Body of pancreas (tissue), 4 donors: ENCODE measurements at regions not wholly inside any gene's neighbourhood (a gene's known extent, or its start where the extent isn't known, plus 50 kb on each side); places are given as distances from the start of the nearest gene placed in this dataset.

ENCODE experiments used
- POLR2A ChIP-seq, 3 donors: fragments of 450-650 bp; IDR thresholded peaks; one replicate each; pipeline ENCODE4 v1.6.1; 2016; ENCODE audit warnings: antibody characterized with exemption in 3 of 3, mild to moderate bottlenecking in 2 of 3
- TF ChIP-seq, protein P1 (sequence below), 7 experiments: fragments of 450-650 bp in 4 of 7; fragments of 200-600 bp in 3 of 7; sonication (generic) in 3 of 7; IDR thresholded peaks; one replicate each; pipeline ENCODE4 v1.5.1; 2016 to 2019; ENCODE audit warnings: antibody characterized with exemption in 7 of 7

DNA sequence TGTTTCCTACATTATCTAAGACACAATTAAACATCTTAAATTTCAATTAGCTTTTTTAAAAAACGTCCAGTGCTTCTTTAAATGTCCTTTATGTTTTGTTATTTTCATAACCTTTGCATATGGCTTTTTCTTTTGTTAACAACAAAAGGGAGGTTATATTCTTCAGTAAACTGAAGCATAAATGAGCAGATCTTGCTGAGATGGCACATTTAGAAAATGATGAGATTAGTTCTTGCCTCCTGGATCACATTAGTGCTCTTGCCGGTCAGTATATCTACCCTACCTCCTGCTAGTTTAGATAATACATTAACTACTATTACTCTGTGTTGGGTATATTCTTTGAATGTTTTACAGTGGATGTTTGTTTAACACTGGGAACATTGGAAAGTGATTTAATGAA lies 126.1 kb downstream of the DISP1 start:
- no peak for TF ChIP-seq POLR2A (IDR thresholded peaks at IDR 0.05)
- TF ChIP-seq, protein P1, sequence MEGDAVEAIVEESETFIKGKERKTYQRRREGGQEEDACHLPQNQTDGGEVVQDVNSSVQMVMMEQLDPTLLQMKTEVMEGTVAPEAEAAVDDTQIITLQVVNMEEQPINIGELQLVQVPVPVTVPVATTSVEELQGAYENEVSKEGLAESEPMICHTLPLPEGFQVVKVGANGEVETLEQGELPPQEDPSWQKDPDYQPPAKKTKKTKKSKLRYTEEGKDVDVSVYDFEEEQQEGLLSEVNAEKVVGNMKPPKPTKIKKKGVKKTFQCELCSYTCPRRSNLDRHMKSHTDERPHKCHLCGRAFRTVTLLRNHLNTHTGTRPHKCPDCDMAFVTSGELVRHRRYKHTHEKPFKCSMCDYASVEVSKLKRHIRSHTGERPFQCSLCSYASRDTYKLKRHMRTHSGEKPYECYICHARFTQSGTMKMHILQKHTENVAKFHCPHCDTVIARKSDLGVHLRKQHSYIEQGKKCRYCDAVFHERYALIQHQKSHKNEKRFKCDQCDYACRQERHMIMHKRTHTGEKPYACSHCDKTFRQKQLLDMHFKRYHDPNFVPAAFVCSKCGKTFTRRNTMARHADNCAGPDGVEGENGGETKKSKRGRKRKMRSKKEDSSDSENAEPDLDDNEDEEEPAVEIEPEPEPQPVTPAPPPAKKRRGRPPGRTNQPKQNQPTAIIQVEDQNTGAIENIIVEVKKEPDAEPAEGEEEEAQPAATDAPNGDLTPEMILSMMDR (IDR thresholded peaks at IDR 0.05): no peak
